Amygdala (tissue), 56 donors: ENCODE measurements at regions not wholly inside any gene's neighbourhood (a gene's known extent, or its start where the extent isn't known, plus 50 kb on each side); places are given as distances from the start of the nearest gene placed in this dataset.
A peak's percentile ranks its signal among the peaks of the same experiment; 100 is the strongest.
"Not testable (repeated sequence)": the region's sequence is repeated elsewhere in the genome, so short reads cannot be mapped to it uniquely, and the experiment has no call there.

Experiments
- DNase-seq, 56 donors: peaks; one replicate each; lab custom pipeline; 2025; lab: John Stamatoyannopoulos, UW

DNA sequence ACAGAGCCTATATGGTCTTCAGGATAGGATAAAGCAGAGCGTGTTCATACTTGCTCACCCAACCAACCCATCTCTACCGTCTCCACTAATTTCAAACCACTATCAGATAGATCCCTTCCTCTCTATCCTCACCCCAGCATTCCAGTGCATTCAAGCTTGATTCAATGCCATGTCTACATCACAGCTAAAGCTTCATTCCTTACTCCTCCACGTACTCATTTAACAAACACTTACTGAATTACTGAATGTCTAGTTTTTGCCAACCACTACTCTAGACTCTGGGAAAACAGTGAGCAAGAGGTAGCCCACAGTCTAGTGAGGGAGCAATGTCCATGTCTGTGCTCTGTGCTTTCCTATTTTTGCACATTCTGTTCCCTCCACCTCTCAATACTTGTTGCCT lies 163.5 kb upstream of the MSX2 start:
- no peak for DNase-seq

DNA sequence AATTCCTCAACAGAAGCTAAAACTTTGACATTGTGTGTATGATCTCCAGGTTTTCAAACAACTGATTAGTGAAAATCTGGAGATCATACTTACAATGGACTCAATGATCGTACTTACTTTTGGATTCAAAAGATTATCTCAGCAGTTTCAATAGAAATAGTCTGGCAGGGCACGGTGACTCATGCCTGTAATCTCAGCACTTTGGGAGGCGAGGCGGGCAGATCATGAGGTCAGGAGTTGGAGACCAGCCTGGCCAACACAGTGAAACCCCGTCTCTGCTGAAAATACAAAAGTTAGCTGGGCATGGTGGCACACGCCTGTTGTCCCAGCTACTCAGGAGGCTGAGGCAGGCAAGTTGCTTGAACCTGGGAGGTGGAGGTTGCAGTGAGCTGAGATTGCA lies 161.3 kb upstream of the MSX2 start:
- not testable (repeated sequence) for DNase-seq

GRCh38 chr5:174563899-174564298 lies 160.5 kb upstream of the MSX2 start:
- DNase-seq = no peak

DNA sequence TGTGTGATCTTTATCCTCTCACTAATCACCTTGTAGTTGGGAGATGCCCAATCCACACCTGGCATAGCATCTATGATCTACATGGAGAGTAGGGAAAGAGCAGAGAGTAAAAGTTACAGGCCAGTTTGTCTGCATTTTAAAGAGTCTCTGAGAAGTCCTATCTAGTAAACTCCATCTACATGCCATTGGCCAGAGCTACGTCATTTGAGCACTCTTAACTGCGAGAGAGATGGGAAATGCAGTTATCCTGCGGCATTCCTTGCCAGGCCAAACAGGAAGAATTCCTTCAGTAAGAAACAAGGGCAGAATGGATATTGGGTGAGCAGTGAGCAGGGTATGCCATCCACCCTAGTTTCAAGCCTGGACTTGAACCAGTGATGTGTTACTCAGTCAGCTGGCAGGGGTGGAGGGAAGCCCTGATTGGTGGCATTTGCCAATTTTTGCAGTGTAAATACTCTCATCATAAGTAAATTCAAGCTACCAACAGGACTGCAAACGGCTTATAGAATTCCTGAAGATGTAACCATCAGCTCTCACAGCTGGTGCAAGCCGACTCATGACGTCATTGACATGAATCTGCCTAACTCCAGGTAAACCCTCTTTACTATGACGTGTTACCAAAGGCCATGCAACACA lies 156.8 kb upstream of the MSX2 start:
- no peak for DNase-seq

DNA sequence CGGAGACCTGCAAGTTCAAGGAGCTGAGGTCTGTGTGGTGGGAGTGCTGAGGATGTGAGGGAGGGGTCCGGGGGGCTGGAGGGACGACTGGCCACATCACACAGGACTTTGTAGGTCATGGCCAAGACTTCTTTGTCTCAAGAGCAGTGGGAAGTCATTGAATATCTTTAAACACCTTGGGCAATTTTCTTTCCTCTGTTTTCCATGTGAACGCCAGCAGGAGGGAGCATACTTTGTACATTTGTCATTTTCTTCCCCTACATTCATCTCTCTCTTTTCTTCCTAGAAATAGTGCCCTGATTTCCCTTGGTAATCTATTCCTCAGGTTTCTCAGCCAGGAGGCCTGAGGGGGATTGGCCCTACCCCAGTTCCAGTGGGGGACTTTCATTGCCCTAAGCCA lies 153.7 kb upstream of the MSX2 start:
- DNase-seq = no peak

DNA sequence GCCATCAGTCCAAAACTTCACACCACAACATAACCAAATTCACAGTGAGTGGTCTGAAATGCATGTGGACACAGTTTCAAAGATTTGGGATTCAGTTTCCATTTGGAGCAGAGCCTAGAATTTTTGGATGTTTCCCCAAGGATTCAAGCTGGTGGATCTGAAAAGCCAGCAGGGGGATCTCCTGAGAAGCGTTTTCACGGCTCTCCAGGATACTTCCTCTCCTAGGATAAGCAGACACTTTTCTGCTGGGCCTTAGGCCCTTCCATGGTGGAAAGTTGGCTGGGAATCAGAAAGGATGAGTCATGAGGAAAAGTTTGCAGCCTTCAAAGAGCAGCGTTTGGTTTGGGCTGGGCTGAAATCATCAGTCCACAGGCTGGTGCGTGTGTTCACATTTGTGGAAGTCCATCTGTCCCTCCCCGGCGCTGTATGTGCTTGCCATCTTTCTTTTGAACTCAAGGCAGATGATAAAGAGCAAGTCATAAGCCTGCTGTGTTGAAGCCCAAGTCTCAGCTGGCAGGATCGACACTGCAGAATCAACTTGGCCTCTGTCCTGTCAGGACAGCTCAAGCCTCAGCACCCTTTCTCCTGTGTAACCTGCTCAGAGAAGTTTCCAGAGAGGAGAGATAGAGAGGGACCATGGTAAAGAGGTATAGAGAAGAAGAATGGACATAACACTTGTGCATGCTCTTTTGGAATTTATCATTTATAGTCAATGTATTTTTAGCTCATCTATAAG lies 152.6 kb upstream of the MSX2 start:
- peak in 10 of 56 donors; percentile 2 to 37 (median 17) for DNase-seq

DNA sequence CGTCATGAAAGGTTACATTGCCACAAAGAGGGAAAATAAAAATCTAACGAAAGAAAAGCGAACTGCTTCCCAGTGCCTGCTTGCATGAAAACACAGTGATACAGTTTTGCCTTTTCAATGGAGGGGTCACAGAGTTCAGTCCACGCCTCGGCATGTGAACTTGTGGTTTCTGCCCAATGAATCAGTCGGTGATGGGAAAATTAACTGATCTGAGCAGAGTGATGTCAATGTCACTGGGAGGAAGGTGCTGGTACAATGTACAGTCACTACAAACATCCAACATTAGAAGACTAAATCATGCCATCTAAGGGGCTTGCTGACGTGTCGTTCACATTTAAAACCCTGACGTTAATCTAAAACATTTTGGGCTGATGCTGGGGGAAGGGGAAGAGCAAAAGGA lies 151.8 kb upstream of the MSX2 start:
- no peak for DNase-seq

- no peak for DNase-seq
These were observed 151.0 kb upstream of the MSX2 start for GRCh38 chr5:174573221-174573994.

DNA sequence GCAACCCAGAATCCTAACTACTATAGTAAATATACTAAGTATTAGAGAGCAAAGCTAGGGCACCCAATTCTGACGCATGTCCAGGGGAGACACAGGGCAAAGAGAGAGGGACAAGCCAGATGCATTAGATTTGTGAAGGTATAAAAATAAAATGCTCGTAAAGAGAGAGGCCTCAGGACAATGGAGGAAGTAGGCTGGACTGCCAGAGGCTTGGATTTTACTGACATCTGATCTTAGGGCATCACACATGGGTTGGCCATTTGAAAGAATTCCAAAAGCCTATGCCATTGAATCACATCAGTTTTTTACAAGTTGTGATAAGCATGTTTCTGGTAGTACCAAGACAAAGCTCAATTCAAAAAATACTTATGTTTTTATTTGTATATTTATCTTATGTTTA lies 149.3 kb upstream of the MSX2 start:
- no peak for DNase-seq

DNA sequence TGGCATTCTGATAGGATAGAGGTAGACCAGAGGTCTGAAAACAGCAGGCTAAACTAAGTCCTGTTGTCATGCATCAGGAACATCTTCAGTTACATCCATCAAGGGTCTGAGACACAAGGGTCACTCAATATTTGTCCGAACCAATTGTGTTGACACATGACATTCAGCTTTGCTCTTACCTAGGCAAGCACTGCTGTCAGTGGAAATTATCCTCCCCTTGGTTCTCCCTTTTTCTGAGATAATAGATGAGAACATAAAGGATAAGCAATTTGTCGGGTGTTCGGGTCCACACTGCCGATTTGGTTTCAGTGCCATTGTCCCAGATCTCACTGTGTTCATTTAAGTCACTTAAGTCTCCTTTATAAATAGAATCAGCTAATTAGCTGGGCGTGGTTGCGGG lies 148.3 kb upstream of the MSX2 start:
- no peak for DNase-seq

DNA sequence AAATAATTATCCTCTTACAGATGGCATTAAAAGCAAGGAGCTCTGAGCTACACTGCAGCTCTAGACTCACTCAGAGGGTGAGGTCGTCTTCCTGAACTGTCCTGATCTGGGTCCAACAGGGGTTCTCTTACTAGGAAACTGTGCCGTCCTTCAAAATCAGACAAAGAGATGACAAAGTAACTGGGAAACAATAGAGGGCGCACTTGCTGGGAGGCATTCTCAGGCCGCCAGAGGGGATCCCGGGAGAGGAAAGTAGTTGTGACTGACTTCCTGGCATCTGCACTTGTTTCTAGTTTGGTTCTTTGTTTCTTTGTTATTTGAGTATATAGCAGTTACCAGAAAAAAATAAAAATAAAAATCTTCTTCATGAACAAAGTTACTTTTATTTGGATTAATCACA lies 142.9 kb upstream of the MSX2 start:
- peak in 6 of 56 donors; percentile 1 to 19 (median 4) for DNase-seq

DNA sequence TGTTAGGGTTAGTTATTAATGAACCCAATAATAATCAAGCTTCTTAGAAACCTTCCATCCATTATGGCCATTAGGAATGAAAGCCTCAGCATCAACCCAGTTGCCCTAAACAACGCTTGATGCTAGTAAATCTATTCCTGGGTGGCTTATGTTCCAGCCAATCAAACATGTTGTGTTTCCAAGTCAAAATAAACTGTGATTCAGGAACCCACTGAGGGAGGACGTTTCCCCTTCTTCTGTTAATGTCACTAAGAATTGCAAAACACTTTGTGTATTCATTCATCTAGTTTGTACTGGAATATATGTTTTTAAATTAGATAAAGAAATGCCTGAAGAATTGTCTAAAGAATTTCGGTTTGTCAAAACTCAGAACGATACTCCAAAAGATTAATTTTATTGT lies 142.5 kb upstream of the MSX2 start:
- no peak for DNase-seq

- no peak for DNase-seq
These were observed 141.3 kb upstream of the MSX2 start for GRCh38 chr5:174583071-174583470.

GRCh38 chr5:174585472-174585871 lies 138.9 kb upstream of the MSX2 start:
- DNase-seq = no peak

GRCh38 chr5:174586163-174586562 lies 138.2 kb upstream of the MSX2 start:
- DNase-seq = not testable (repeated sequence)

DNA sequence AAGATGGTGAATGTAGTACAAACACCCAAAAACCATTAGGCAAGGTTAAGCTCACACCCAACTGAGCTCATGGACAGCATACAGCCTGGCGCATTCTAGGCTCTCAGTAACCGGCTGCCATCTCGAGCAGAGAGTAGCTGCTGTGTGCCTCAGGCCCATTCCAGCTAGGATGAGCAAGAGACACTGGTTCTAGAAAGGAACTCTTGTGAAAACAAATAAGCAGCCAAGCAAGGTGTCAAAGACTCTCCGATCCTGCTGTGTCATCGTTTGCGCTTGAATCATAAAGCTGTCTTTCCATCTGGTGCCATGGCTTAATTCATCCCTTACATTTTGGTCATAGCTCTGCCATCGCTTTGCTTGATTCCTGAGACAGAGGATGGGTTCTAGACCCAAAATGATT lies 135.4 kb upstream of the MSX2 start:
- no peak for DNase-seq

DNA sequence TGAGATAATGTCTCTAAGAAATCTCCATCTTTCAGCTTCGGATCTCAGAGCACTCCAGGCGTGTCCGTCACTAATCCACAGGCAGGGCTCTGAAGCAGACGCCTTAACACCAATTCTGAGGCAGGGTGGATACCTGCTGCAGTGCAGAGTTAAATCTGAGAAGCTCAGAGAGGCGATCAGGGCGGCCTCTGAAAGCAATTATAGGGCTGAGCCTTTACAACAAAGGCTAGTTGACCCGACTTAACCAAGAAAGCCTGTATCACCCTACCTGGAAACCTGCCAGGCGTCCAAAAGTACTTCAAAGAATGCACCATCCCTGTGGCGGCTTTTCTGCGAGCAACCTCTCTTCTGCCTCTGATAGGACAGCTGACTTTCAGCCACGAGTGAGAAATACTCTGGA lies 134.8 kb upstream of the MSX2 start:
- no peak for DNase-seq

GRCh38 chr5:174590820-174591219 lies 133.6 kb upstream of the MSX2 start:
- DNase-seq = no peak

- DNase-seq = no peak
These were observed 128.0 kb upstream of the MSX2 start for GRCh38 chr5:174596429-174596828.

- no peak for DNase-seq
These were observed 124.4 kb upstream of the MSX2 start for GRCh38 chr5:174599992-174600391.

DNA sequence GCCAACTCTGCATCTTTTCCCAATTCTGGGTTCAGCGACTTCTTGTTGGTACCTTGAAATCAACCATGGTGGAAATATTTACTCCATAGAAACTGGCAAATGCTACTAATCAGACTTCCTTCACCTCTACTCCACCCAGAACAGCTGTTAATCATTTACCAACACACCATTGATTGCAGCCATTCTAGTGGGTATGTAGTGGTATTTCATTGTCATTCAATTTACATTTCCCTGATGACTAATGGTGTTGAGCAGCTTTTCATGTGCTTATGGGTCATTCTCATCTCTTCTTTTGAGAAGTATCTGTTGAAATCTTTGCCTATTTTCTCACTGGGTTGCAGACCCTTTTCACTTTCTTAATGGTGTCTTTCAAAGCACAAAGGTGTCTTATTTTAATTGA lies 122.4 kb upstream of the MSX2 start:
- DNase-seq = no peak

GRCh38 chr5:174606153-174606552 lies 118.2 kb upstream of the MSX2 start:
- DNase-seq = no peak
